HFFc6 (cell line): ENCODE measurements at regions not wholly inside any gene's neighbourhood (a gene's known extent, or its start where the extent isn't known, plus 50 kb on each side); places are given as distances from the start of the nearest gene placed in this dataset.

ENCODE experiments used
- DNase-seq: peaks from one replicate; pipeline ENCODE4 v3.0.0-alpha.2; 2018
- H3K27ac Mint-ChIP-seq: 2 replicates; pipeline ENCODE4 v1.8.0; 2020; ENCODE audit warnings: mild to moderate bottlenecking, mixed read lengths
- H3K27me3 Mint-ChIP-seq: 2 replicates; pipeline ENCODE4 v1.8.0; 2021; ENCODE audit warnings: mild to moderate bottlenecking, moderate library complexity, mixed read lengths; ENCODE audit not compliant: insufficient read depth
- H3K36me3 Mint-ChIP-seq: 2 replicates; pipeline ENCODE4 v1.8.0; 2021; ENCODE audit warnings: low read depth, mixed read lengths
- H3K4me1 Mint-ChIP-seq: 2 replicates; pipeline ENCODE4 v1.8.0; 2020; ENCODE audit warnings: low read depth, mixed read lengths
- H3K4me3 Mint-ChIP-seq: 2 replicates; pipeline ENCODE4 v1.8.0; 2020; ENCODE audit warnings: mild to moderate bottlenecking, moderate library complexity, mixed read lengths
- H3K9me3 Mint-ChIP-seq: 2 replicates; pipeline ENCODE4 v1.8.0; 2020; ENCODE audit warnings: mild to moderate bottlenecking, mixed read lengths
- CTCF ChIP-seq: fragments of 200-600 bp; sonication (generic); IDR thresholded peaks from 2 replicates; pipeline ENCODE4 v1.5.0; 2021; ENCODE audit warnings: antibody characterized with exemption, mild to moderate bottlenecking

- Mint-ChIP-seq H3K4me3 (no peak overlapping the region), H3K36me3 (no peaks in the 10 kb centered on the region), H3K4me1 (no peaks in the 10 kb centered on the region), H3K27ac (no peak overlapping the region), H3K27me3 (no peaks in the 10 kb centered on the region), H3K9me3 (peaks cover 33% of the 10 kb centered on the region)
- no peak for DNase-seq
- no peak for TF ChIP-seq CTCF
Measured at GRCh38 chr2:16862471-16862870, 196.8 kb upstream of the CYRIA start.

GRCh38 chr2:16861530-16861929 lies 195.9 kb upstream of the CYRIA start:
- H3K4me1 Mint-ChIP-seq = no peaks in the 10 kb centered on the region
- H3K27ac Mint-ChIP-seq = no peak overlapping the region
- H3K36me3 Mint-ChIP-seq = no peaks in the 10 kb centered on the region
- H3K9me3 Mint-ChIP-seq = peaks cover 35% of the 10 kb centered on the region
- no peak overlapping the region for H3K4me3 Mint-ChIP-seq
- no peak for DNase-seq
- no peaks in the 10 kb centered on the region for H3K27me3 Mint-ChIP-seq
- no peak for TF ChIP-seq CTCF

- no peaks in the 10 kb centered on the region for H3K36me3 Mint-ChIP-seq
- H3K4me3 Mint-ChIP-seq = no peak overlapping the region
- DNase-seq = no peak
Measured at GRCh38 chr2:16861111-16861510, 195.5 kb upstream of the CYRIA start.

GRCh38 chr2:16860627-16861026 lies 195.0 kb upstream of the CYRIA start:
- no peak overlapping the region for H3K27ac Mint-ChIP-seq
- H3K27me3 Mint-ChIP-seq = no peaks in the 10 kb centered on the region
- TF ChIP-seq CTCF = no peak
- peaks cover 36% of the 10 kb centered on the region for H3K9me3 Mint-ChIP-seq
- H3K36me3 Mint-ChIP-seq = no peaks in the 10 kb centered on the region
- no peaks in the 10 kb centered on the region for H3K4me1 Mint-ChIP-seq
- DNase-seq = no peak
- no peak overlapping the region for H3K4me3 Mint-ChIP-seq

More at GRCh38 chr2:16861111-16861510, 195.5 kb upstream of the CYRIA start:
- Mint-ChIP-seq H3K4me1 (no peaks in the 10 kb centered on the region), H3K27ac (no peak overlapping the region), H3K27me3 (no peaks in the 10 kb centered on the region), H3K9me3 (peaks cover 35% of the 10 kb centered on the region)
- no peak for TF ChIP-seq CTCF

GRCh38 chr2:16855183-16855582 lies 189.5 kb upstream of the CYRIA start:
- no peaks in the 10 kb centered on the region for H3K36me3 Mint-ChIP-seq
- no peak for DNase-seq
- no peak for TF ChIP-seq CTCF
- H3K27ac Mint-ChIP-seq = no peak overlapping the region
- peaks cover 17% of the 10 kb centered on the region for H3K9me3 Mint-ChIP-seq
- H3K4me3 Mint-ChIP-seq = no peak overlapping the region
- H3K4me1 Mint-ChIP-seq = no peaks in the 10 kb centered on the region
- H3K27me3 Mint-ChIP-seq = no peaks in the 10 kb centered on the region

GRCh38 chr2:16853088-16853487 lies 187.5 kb upstream of the CYRIA start:
- no peak for DNase-seq
- H3K27ac Mint-ChIP-seq = no peak overlapping the region
- TF ChIP-seq CTCF = no peak
- H3K36me3 Mint-ChIP-seq = no peaks in the 10 kb centered on the region
- H3K27me3 Mint-ChIP-seq = no peaks in the 10 kb centered on the region
- no peaks in the 10 kb centered on the region for H3K4me1 Mint-ChIP-seq
- no peak overlapping the region for H3K4me3 Mint-ChIP-seq
- H3K9me3 Mint-ChIP-seq = peaks cover 34% of the 10 kb centered on the region
